ENCODE measurements at regions not wholly inside any gene's neighbourhood (a gene's known extent, or its start where the extent isn't known, plus 50 kb on each side); places are given as distances from the start of the nearest gene placed in this dataset.

DNA sequence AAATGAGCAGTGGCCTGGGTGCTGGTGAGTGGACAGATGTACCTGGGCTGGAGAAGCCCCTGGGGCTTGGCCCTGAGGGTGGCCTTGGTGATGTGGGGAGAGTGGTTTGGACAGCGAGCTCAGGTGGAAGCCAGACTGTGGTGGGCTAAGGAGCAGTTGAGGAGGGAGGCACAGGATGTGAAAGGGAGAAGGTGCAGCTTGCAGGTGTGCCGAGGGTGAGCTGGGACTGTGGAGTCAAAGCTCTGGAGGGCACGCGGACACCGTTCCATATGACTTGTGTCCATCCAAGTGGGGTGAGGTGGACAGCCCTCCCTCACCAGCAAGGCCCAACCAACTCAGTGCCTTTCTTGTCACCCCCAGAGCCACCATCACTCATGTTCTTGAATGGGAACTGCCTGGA is 170.8 kb upstream of the ZNF267 start:
- ChIA-PET RAD21 (ENCODE audit: low non-redundant PET in 1 of 2, low total read pairs in 2 of 2, uncharacterized antibody in 2 of 2, unreplicated experiment in 2 of 2) (no interaction called here), CTCF (interaction anchor here (2.6 kb wide), 1 partner anchor 10 kb away, joined by 6 read pairs; a partner anchor contains a TSS), POLR2A (interaction anchor here (2.3 kb wide), 1 partner anchor 10 kb away, joined by 10 read pairs; a partner anchor contains a TSS)
- Histone ChIP-seq H2AFZ (ENCODE audit: low read depth, low read length, poor library complexity, severe bottlenecking) (no peak overlapping the region), H3K27me3 (ENCODE audit: insufficient read depth, low read length) (no peaks in the 10 kb centered on the region), H3K4me3 (replicated peaks in 1 of 2; ENCODE audit: low read depth in 1 of 2, low read length in 2 of 2) (no peak overlapping the region), H3K27ac (ENCODE audit: low read depth, low read length) (no peak overlapping the region), H3K9me2 (ENCODE audit: insufficient read depth) (no peaks in the 10 kb centered on the region), H3K79me2 (ENCODE audit: insufficient read depth, low read length) (peaks cover 26% of the 10 kb centered on the region), H3K9me3 (ENCODE audit: control insufficient read depth in 1 of 2, insufficient read depth in 1 of 2, low read depth in 1 of 2, low read length in 2 of 2) (no peaks in the 10 kb centered on the region), H3K9ac (ENCODE audit: low read length) (no peak overlapping the region), H4K20me1 (ENCODE audit: insufficient read depth) (peaks cover 5% of the 10 kb centered on the region; the same call in 1 of the 2 replicates), H3K36me3 (ENCODE audit: control insufficient read depth in 1 of 2, insufficient read depth in 2 of 2, low read length in 2 of 2) (peaks cover 26% of the 10 kb centered on the region in 2 experiments; a peak in 3 of 4 replicates), H3K4me2 (ENCODE audit: low read length) (no peak overlapping the region), H3K4me1 (ENCODE audit: control insufficient read depth in 1 of 2, insufficient read depth in 2 of 2, low read length in 2 of 2) (peaks cover 8 to 15% of the 10 kb centered on the region in 2 experiments; a peak in 3 of 4 replicates)
- intact Hi-C loops (cut with micrococcal nuclease), result no loop called here
- ATAC-seq, result no peak
- no peak for DNase-seq (ENCODE audit: low read depth, low spot score)
- TF ChIP-seq CBX3 (IDR thresholded peaks at IDR 0.05; ENCODE audit: low read depth) (no peak), SIN3A (IDR thresholded peaks at IDR 0.05; ENCODE audit: low read depth) (no peak), EZH2phosphoT487 (IDR thresholded peaks at IDR 0.05; ENCODE audit: borderline replicate concordance) (no peak)
- BruUV-seq (replicated peaks), result no TSS peak

DNA sequence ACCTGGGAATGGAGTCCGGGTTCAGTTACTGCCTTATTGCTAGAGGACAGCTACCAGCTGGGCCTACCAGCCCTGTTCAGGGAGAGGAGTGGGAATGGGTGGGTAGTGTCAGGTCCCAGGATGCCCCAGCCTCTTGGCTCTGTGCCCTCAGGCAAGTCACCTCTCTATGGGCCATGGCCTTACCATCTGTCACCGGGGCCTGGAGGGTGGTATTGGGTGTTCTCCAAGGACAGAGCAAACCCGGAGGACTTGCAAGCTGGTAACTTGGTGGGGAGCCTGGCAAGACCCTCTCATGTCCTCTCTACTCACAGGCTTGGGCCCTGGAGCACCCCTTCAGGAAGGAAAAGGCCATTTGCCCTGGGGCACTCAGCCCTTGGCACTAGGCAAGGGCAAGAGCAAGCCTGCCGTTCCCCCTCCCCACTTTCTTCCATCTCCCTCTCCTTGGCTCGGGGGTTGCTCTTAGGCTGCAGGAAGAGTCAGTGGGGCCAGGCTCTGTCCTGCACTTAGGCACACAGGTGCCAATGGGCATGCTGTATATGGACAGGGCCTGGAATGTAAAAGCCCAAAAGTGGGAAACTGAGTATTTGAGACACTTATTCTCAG is 170.0 kb upstream of the ZNF267 start:
- Histone ChIP-seq H4K20me1 (ENCODE audit: insufficient read depth) (peaks cover 5% of the 10 kb centered on the region; the same call in 1 of the 2 replicates), H3K4me3 (replicated peaks in 1 of 2; ENCODE audit: low read depth in 1 of 2, low read length in 2 of 2) (no peak overlapping the region), H3K27me3 (ENCODE audit: insufficient read depth, low read length) (no peaks in the 10 kb centered on the region), H3K9me2 (ENCODE audit: insufficient read depth) (no peaks in the 10 kb centered on the region), H3K36me3 (ENCODE audit: control insufficient read depth in 1 of 2, insufficient read depth in 2 of 2, low read length in 2 of 2) (peaks cover 26 to 30% of the 10 kb centered on the region in 2 experiments; a peak in 3 of 4 replicates), H3K4me1 (ENCODE audit: control insufficient read depth in 1 of 2, insufficient read depth in 2 of 2, low read length in 2 of 2) (peaks cover 8 to 15% of the 10 kb centered on the region in 2 experiments; a peak in 3 of 4 replicates), H3K4me2 (ENCODE audit: low read length) (no peak overlapping the region), H3K9ac (ENCODE audit: low read length) (no peak overlapping the region), H3K9me3 (ENCODE audit: control insufficient read depth in 1 of 2, insufficient read depth in 1 of 2, low read depth in 1 of 2, low read length in 2 of 2) (no peaks in the 10 kb centered on the region), H3K27ac (ENCODE audit: low read depth, low read length) (no peak overlapping the region), H3K79me2 (ENCODE audit: insufficient read depth, low read length) (peaks cover 26% of the 10 kb centered on the region), H2AFZ (ENCODE audit: low read depth, low read length, poor library complexity, severe bottlenecking) (no peak overlapping the region)
- no peak for ATAC-seq
- no peak for TF ChIP-seq EGR1 (IDR thresholded peaks at IDR 0.05; ENCODE audit: low read depth)
- TF ChIP-seq SRF (IDR thresholded peaks at IDR 0.05; ENCODE audit: low read depth), result no peak
- no peak for TF ChIP-seq POLR2A (IDR thresholded peaks at IDR 0.05; ENCODE audit: borderline replicate concordance, extremely low read depth, insufficient read depth, insufficient read length)
- TF ChIP-seq TCF7L2 (IDR thresholded peaks at IDR 0.05; ENCODE audit: borderline replicate concordance, extremely low read depth, insufficient read depth, insufficient read length), result no peak
- no peak for TF ChIP-seq ELF1 (IDR thresholded peaks at IDR 0.05; ENCODE audit: borderline replicate concordance, low read depth)
- no peak for TF ChIP-seq RAD21 (IDR thresholded peaks at IDR 0.05; ENCODE audit: low read depth)
- no TSS peak for BruUV-seq (replicated peaks)
- no peak for DNase-seq (ENCODE audit: low read depth, low spot score)
- RAD21 ChIA-PET (ENCODE audit: low non-redundant PET in 1 of 2, low total read pairs in 2 of 2, uncharacterized antibody in 2 of 2, unreplicated experiment in 2 of 2), result no interaction called here
- CTCF ChIA-PET, result interaction anchor here (0.7 to 1.3 kb wide), 2 partner anchors 10 to 435 kb away, joined by 3 to 5 read pairs; a partner anchor contains a TSS
- POLR2A ChIA-PET, result interaction anchor here (2.3 kb wide), 1 partner anchor 9 kb away, joined by 10 read pairs; a partner anchor contains a TSS
- intact Hi-C loops (cut with micrococcal nuclease), result no loop called here

All from HCT116 (cell line).